Right forelimb (tissue), 1 donor: ENCODE measurements at regions not wholly inside any gene's neighbourhood (a gene's known extent, or its start where the extent isn't known, plus 50 kb on each side); places are given as distances from the start of the nearest gene placed in this dataset.

Source experiments
- DNase-seq: peaks from one replicate; pipeline ENCODE4 v3.0.0-alpha.2; 2018

DNA sequence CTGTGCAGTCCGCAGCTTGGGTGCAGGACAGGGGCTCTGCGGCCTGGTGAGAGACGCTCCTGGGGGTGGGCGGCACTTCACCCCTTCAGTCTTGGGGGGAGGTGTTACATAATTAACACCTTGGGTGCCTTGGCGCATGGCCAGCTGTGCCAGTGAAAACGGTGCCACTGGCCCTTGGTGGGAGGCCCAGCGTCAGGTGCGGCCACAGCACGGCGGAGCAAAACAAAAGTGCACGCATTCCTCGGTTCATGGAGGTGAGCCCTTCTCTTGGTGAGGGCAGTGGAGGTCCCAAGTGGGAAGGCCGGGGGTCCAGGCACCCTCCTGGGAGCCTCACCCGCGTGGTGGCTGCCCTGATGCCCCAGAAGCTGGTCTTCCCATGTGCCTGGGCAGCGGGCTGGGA, 89.8 kb downstream of the ENGASE start:
- no peak for DNase-seq

- no peak for DNase-seq
Measured at GRCh38 chr17:79163071-79163470, 88.4 kb downstream of the ENGASE start.

GRCh38 chr17:79162012-79162963, 87.7 kb downstream of the ENGASE start:
- DNase-seq: no peak

DNA sequence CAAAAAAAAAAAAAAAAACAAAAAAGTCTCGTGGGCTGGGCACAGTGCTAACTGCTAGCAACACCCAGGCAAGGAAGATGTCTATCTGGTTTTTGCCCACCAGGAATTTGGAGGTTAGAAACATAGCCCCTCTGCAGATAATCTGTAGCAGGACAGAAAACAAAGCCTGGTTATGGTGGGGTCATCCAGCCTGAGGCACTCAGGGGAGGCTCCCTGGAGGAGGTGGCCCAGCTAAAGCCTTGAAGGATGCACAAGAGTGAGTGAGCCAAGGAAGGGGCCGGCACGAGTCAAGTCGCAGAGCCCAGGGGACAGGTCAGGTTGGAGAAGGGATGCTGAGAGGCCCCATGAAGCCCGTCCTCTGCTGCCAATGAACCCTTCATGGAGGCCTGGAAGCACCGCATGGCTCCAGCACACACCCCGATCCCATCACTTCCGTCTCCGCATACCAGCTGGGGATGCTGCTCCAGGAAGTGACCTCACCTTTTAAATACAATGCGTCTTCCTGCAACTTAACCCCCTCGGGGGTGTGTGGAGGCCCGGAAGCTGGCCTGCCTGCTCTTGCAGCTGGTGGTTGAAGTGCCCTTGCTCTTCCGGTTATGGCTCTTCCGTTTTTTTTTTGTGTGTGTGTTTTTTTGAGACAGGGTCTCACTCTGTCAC, 86.5 kb downstream of the ENGASE start:
- DNase-seq: no peak

DNA sequence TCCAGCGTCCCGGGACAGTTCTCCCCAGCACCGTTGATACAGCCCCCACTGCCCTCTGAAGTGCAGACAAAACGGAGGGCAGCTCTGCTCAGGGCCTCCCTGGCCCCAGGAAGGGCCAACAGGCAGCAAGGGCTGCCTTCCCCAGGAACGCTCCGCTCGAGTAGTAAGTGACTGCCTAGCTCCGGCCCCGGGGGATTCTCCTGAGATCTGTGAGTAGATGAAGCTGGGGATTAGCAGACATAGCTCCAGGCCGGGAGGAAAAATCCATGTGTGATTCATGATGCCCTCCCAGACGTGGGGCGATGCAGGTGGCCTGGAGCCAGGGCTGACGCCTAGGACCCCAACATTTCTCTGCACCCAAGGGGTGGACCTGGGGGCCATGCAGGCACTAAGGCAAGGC, 85.3 kb downstream of the ENGASE start:
- no peak for DNase-seq

DNA sequence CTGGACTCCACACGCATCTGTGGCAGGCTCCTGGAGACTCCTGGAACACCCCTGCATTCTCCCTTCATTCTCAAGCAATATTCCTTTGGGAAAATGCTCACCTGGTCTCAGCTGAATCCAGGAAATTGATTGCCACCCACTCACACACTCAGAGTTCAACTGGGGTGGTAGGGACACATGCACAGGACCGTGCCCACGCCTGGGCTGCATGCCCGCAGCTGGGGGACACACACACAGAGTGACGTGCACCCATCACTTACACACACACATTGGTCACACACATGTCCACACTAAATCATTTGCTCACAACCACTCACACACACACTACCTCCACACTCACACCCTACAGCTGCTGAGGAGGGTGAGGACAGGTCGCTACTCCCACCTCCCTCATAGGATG, 84.8 kb downstream of the ENGASE start:
- no peak for DNase-seq

- no peak for DNase-seq
Measured at GRCh38 chr17:79156463-79157095, 82.0 kb downstream of the ENGASE start.

- no peak for DNase-seq
Measured at GRCh38 chr17:79155701-79156100, 81.1 kb downstream of the ENGASE start.

GRCh38 chr17:79154951-79155585, 80.4 kb downstream of the ENGASE start:
- no peak for DNase-seq

GRCh38 chr17:79154446-79154845, 79.8 kb downstream of the ENGASE start:
- no peak for DNase-seq

DNA sequence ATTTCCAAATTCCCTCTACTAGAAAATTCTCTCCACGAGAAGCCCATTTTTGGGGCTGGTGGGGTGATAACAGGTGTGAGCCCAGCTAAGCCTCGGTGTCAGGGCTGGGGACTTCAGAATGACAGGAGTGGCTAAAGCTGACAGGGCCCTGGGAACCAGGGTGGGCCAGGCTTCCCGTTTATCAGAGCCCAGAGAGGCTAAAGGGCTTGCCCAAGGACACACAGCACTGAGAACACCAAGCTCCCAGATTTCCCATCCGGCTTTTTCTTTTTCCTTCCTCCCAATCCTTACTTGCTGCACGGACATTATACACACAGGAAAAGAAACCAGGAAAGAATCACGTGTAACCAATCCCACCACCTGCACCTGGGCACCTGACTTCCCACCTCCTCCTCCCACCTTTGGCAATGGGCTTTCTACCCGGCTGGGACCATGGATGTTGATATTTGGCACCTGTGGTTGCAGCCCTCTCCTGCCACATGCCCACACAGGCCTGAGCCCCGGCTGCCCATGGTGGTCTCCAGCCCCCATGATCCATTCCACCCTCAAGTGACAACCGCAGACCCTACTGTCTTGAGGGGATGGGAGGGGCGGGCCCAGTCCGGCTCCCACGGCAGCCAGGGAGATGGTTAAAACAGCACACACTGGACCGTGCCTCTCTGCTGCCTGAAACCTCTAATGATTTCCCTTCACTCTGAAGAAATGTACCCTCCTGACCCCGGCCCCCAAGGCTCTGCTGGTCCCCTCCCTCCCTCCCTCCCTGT, 78.9 kb downstream of the ENGASE start:
- no peak for DNase-seq

GRCh38 chr17:79152636-79153035, 78.0 kb downstream of the ENGASE start:
- no peak for DNase-seq

- DNase-seq: no peak
Measured at GRCh38 chr17:79152110-79152509, 77.5 kb downstream of the ENGASE start.

- no peak for DNase-seq
Measured at GRCh38 chr17:79150799-79151198, 76.2 kb downstream of the ENGASE start.

DNA sequence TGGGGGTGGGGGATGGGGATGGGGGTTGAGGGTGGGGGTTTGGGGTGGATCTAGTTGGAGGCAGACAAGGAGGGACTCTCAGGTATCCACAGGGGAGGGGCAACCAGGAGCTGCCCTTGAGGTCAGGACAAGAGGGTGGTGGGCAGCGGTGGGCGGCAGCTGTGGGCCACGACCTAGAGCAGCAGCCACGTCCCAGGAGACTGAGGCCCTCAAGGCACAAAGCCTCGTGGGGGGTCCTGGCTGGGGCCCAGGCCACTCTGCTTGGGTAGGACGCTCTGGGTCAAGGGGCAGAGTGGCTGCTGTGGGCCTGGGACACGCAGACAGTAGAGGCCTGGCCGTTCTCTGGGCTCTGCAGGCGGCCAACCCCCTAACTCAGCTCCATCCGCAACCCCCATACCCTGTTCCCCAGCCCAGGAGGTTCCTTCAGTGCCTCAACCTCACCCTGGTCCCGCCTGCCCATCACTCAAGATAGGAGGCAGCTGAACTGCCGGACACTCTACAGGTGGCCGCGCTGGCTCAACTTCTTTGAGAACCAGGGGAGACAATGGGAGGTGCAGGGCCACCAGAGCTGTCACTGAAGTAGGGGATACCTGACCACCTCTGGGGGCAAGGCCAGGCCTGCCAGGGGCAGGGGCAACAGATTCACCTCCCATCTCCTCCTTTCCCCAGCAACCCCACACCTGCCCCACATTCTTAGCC, 75.6 kb downstream of the ENGASE start:
- no peak for DNase-seq

GRCh38 chr17:79148584-79148983, 74.0 kb downstream of the ENGASE start:
- DNase-seq: no peak

- no peak for DNase-seq
Measured at GRCh38 chr17:79147746-79148506, 73.3 kb downstream of the ENGASE start.

DNA sequence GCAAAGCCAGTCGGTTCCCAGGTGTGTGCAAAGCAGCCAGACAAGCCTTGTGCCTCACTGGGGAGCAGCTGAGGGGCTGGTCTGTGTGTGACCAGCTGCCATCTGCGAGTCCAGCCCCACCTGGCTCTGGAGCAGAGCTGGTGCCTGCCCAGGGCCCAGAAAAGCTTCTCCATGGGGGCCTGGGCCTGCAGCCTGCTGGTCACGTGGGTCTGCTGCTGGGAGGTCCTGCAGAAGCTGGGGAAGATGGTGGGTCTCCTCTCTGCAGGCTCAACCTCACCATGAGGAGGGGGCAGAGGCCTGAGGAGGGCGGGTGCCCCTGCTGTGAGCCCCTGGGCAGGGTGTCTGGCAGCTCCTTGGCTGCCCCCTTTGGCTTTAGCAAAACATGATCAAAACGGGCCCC, 71.9 kb downstream of the ENGASE start:
- no peak for DNase-seq

- DNase-seq: no peak
Measured at GRCh38 chr17:79145548-79145947, 70.9 kb downstream of the ENGASE start.

GRCh38 chr17:79144133-79144532, 69.5 kb downstream of the ENGASE start:
- no peak for DNase-seq

DNA sequence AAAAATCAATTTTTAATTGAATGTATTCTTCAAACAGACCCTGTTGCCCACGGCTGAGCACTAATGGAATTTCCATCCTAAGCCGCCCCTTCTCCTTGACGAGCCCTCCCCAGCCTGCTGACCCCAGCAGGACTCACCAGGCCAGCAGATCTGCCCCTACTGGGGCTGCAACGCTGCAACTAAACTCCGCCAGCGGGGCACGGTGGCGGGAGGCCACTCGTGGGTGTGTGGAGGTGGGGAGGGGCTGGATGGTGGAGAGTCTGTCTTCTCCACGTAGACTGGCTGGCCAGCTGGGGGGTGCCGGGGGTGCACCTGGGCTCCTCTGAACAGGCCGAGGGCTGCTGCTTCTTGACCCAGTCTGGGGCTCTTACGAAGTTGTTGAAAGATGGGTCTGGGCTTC, 67.8 kb downstream of the ENGASE start:
- DNase-seq: no peak
